HG03558 (cell line): ENCODE measurements at regions not wholly inside any gene's neighbourhood (a gene's known extent, or its start where the extent isn't known, plus 50 kb on each side); places are given as distances from the start of the nearest gene placed in this dataset.
"Not testable (repeated sequence)": the region's sequence is repeated elsewhere in the genome, so short reads cannot be mapped to it uniquely, and the experiment has no call there.

Experiments used
- ATAC-seq: cut with Tn5 transposase; IDR thresholded peaks from one replicate; pipeline ENCODE4 v1.9.1; 2021; ENCODE audit warnings: moderate number of reproducible peaks; ENCODE audit not compliant: unreplicated experiment; ENCODE audit errors: extremely low read depth

DNA sequence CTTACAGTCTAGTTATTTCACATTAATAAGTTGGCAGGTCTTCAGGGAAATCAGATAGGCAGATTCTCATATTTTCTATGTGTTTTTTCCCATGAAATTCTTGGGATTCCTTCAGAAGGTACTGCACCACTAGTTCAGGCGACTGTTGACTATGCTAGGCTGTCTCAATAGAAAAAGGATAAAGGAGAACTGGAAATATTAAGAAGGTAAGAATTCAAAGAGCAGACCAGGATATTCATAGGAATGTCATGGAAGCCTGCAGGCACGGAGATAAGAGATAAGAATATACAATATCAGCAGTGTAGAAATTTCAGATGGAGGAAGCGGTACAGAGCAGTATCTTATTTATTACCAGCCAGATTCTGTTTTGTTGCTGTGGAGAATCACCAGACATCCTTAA lies 432.1 kb upstream of the MDFIC2 start:
- ATAC-seq = no peak

DNA sequence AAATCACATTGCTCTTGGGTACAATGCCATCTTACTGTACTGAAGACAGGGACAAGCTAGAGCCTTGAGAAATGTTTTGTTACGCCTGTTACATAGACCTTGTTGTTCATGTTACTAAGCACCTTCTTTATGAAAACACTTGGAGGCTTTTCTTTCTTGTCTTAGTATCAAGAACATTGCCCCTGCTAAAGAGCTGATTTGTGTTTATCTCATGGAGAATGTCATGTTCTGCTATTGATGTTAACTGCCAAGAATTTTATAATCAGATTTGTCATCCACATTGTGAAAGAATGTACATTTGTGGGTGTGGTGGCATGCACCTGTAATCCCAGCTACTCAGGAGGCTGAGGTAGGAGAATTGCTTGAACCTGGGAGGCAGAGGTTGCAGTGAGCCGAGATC lies 431.3 kb upstream of the MDFIC2 start:
- ATAC-seq = no peak

DNA sequence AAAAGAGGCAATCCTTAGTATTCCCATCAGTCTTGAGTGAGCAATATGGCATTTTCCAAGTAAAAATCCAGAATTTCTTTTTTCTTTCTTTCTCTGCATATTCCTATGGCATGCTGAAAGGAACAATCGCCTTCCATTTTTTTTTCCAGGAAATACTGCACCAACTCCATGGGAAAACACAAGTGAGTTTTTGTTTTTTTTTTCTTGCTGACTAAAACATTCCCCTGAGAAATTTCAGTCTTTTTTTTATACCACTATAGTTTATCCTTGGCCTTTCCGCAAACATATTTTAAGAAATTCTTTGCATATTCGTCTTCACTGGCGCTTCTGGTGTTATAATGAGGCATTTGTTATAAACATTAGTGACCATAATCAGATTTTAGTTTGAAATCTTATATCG lies 429.6 kb upstream of the MDFIC2 start:
- no peak for ATAC-seq

DNA sequence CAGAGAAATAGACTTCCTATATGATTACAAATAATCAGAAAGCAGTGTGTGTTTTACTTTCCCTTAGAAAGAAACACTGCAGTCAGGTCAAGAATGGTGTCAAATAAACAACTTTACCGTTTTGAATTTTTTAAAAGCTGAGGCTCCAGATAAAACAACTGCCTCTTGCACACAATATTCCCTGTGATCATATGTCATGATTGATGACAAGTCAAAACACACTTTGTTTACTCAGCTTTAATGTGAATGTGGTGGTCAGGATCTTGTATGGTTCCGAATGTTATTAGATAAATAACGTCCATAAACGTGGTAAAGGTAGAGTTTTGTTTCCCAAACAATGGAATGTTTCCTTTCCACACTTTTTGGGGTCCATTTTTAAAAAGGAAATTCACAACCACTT lies 428.4 kb upstream of the MDFIC2 start:
- no peak for ATAC-seq

DNA sequence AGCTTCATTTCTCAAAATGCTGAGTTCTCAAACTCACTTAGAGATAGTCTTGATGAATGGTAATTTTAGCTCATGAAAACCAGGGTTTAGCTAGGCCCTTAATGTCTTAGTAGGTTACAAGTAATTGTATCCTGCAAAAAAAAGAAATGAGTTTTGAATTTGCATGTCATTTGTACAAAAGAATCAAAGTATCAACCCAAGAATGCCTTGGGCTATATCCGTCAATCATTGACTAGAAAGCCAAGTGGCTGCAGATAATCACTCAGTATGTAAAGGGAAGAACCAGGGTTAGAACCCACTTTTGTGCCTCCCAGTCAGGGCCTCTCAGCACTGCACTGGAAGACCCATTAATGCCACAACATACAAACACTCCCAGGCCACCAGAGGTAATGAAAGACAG lies 427.6 kb upstream of the MDFIC2 start:
- no peak for ATAC-seq

DNA sequence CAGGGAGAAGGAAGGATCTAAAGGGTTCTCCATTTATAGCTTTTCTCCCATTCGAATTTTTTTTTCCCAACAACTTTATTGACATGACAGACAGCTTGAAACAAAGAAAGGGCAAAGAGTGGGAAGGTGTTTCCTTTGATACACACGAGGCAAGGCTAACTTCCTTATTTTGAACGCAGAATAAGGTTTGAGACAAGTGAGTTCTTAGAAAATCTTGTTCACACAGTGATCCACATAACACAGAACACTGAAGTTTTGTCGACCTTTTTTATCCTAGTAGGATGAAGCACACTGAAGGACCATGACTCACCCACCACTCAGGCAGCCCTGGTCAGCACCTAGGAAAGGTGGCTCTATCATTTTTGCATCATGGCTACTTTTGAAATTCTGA lies 425.8 kb upstream of the MDFIC2 start:
- ATAC-seq = no peak

DNA sequence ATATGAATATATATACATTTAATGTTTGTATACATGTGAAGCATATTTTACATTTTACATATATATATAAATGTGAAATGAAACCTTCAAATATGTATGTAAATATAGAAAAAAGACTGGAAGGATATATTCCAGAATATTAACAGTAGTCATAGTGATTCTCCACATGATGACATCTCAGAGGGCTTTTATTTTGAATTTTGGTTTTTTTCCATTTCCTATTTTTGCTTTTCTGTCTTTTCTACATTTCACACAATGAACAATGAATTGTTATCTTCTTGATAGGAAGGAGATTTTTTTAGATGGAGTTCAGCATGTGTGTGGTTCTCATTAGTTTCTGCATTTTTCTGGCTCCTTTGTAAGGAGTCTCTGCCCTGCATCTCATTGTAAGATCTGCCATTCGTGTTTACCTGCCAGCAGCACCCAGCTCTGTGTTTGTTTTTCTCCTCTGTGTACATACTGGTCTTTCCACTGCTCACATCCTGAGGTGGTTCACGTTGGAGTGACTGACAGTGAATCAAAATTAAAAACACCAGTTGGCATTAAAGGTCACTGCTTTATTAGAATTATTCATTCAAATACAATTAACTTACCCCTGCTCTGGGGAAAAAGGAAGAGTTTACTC lies 425.3 kb upstream of the MDFIC2 start:
- no peak for ATAC-seq

DNA sequence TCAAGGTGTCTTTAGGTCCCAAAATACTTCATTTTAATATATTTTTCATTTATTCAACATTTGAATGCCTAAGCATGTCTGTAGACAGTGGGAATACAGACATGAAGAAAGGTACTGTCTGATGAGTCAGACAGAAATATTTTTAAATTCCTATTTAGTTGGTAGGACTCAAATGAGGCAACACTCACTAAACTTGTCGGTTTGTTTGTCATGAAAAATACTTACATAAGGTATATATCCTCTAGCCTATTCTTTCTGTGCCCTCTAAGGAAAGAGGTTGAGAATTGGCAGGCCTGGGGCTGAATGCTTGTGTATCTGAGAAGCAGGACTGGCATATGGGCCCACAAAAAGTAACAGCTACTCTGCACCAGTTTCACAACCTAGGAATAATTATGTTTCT lies 423.6 kb upstream of the MDFIC2 start:
- no peak for ATAC-seq

DNA sequence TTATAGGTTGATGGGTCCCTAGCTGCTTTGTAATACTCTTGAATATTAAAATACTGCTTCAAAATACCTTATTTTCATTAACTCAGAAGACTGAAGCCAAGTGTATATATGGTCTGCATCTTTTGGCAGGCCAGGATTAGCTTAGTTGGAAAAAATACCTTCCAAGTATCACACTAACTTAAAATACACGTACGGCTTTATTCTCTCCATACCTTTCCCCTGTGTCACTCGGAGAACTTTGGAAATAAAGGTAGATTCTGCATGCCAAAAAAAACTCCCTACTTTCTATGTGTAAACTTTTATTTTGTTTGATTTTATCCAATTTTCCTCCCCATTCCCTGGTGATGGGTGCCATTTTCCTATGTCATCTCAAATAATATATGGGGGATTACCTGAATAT lies 422.3 kb upstream of the MDFIC2 start:
- no peak for ATAC-seq

DNA sequence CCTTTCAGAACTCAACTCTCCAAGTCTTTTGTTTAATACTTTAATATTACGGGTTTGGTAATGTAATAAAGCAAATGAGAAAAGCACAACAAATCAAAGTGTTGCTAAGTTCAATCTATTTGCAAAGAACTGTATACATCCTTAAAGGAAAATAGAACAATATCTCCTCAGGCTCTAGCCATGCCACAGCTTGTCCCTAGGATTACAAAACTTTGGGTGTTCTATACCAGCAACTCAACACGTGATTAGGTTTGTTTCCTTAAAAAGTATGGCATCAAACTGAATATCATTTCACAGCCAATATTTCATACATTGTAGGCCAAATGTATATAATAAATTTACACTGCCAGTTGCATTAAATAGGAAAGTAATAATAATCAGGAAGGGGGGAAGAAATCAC lies 418.6 kb upstream of the MDFIC2 start:
- ATAC-seq = no peak

DNA sequence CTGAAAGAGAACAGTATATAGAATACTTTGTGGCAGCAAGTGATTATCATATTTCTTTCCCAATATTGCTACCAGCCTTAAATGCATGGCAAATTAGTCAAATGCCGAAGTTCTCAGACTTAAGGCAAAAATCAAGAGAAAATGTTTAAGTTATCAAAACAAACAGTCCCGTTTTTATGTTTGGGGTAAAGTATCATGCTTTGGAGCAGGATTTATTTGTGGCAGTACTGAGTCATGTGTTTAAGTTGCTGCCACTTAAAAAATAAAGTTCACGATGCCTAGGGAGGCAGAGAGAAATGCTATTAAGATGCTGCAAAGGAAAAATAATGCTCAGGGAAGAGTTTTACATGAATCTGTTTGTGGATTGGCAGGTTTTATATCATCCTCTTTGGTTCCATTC lies 417.4 kb upstream of the MDFIC2 start:
- no peak for ATAC-seq

DNA sequence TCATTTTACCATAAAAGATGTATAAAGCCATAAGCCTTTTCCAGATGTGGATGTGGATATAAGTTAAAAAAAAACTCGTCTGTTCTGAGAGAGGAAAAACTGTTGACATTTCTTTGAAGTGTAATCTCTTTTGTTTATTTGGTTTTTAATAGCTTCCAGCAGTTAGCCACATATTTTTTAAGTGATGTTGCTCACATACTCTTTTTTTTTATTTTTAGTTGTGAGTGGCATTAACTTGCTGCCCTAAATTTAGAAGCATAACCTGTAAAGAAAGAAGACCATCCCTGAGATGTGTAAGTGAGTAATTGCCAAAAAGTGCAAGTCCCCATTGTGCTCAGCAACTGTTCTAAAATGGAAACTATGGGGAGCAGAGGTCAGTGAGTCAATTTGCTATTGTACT lies 415.9 kb upstream of the MDFIC2 start:
- no peak for ATAC-seq

DNA sequence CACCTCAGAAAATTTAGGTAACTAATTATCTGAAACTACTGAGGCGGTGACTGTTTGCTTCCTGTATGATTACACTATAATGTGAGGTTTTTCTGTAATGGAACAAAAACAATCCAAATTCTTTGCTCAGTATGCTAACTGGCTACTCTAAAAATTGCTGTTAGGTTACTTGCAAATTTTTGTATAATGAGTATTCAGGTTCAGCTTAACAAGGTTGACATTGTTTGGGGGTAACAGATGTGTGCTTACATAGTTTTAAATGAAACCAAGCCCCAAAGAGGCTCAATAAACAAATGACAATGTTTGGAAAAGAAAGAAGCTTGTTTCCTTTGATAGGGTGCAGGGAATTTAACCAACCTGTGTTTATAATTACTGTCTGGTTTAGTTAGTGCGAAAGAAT lies 414.5 kb upstream of the MDFIC2 start:
- no peak for ATAC-seq

DNA sequence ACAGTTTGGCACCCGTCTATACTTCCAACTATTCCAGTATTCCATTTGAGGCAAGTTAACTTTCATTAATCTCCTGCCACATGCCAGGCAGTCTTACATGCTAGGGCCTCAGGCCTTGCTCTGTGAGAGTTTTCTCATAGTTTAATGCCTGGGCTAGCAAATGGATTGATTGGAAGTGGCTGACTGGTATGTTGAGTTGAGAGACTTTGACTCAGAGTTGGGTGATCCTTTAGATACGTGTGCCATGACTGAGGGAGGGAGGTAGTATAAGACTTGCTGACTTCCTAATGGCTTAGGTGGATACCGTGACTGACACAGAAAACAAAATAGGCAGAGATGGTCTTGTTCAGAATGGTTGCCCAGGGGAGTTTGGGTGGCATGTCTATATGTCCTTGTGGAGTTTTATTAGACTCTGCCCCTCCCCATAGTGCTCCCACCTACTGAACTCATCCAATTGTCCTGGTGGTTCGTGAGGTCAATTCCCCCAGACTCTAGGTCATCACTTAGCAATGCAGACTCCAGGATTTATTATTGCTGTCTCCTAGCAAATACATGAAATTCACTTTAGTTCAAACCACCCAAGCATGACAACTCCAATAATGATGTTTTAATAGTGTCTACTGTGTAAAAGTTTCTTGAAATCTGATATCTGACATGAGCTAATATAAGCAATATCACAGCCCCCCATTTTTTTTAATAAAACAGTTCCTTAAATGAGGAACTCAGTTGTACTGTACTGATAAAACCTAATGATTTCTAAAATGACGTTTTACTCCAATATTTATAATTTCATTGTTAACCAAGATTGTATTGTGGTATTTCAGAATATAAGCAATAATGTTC lies 413.9 kb upstream of the MDFIC2 start:
- no peak for ATAC-seq

DNA sequence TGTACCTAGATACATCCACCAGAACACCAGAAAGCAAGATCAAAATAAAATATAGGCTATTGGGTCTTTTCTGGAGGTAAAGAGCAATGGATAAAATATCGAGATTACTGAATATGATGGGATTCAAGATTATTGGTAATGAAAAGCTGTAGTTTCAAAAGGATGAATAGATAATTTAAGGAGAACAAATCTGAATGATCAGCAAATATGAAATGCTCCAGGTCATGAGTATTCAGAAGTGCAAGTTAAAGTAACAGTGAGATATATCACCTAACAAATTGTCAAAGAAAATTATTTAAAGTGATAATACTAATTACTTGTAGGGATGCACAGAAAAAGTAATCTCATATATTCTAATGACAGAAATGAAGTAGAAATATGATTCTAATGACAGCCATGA lies 409.6 kb upstream of the MDFIC2 start:
- ATAC-seq = no peak

DNA sequence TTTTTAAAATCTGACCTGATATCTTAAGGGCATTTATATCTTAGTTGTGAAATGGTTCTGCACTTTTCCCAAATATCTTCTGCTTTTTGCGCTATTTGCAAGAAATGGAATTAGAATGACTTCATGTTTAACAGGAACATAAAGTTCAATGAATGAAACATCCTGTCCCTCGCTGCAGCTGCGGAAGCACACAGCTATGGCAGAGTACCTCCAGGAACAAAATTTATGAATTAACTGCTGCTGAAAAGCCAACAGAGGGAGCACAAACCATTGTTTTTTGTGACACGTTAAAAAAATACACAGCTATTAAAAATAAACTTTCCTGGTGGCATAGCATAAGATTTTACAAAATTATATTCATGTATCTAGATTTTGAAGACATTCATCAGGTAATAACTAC lies 404.4 kb upstream of the MDFIC2 start:
- ATAC-seq = no peak

DNA sequence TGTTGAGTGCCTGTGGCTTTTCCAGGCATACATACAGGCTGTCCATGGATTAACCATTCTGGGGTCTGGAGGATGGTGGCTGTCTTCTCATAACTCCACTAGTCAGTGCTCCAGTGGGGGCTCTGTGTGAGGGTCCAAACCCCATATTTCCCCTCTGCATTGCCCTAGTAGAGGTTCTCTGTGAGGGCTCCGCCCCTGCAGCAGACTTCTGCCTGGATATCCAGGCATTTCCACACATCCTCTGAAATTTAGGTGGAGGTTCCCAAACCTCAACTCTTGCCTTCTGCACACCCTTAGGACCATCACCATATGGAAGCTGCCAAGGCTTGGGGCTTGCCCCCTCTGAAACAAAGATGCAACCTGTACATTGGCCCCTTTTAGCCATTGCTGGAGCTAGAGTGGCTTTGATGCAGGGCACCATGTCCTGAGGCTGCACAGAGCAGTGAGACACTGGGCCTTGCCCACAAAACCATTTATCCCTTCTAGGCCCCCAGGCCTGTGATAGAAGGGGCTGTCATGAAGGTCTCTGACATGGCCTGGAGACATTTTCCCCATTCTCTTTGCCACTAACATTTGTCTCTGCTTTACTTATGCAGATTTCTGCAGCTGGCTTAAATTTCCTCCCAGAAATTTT lies 400.1 kb upstream of the MDFIC2 start:
- ATAC-seq = no peak

DNA sequence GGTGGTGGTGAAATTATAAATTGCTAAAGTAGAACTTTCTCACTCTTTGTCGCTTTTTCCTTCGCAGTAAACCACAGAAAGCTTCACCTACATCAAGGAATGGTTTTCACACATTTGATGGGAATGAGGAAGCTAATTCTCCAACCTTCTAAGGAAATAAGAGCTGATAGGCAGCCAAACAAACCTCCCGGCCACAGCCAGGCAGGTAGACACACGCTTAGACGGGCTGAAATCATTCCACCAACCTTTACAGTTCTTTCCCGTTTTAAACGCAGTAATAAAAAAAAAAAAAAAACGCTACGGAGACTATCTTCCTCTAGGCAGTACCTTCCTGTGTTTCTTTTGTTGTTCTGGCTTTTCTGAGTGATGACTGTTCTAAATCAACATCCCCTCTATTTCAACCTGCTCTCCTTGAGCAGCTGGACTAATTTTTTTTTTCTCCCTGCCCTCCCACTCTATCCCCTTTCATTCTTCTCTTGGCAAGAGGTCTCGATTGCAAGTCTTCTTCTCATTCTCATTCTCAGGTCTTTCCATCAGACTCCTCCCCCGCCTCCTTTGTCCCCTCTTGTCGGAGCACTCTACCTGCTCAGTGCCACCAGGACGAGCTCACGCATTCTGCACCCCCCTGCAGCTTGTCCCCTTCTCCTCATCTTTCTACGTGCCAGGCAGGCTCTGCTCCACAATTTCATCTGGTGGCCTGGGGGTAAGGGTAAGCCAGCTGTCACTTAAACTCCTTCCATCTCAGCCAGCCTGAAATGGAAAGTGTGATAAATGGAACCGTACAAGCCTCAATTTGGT lies 391.1 kb upstream of the MDFIC2 start:
- ATAC-seq = no peak

DNA sequence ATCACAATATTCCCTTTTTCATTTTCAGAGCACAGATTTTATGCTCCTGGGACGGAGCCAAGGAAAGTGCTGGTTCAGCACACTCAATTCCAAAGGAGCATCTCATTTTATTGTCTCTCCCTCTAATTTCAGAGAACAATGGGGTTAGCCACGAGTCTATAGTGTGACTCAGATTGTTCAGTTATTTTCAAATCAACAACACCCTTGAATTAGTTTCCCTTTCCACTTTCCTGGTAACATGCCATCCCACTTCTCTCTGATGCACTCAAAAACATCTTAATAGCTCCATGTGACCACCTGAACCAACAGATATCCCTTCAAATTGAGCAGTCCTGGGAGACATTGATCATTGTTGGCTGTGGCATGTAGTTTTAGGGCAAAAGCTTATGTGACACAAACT lies 389.7 kb upstream of the MDFIC2 start:
- no peak for ATAC-seq

DNA sequence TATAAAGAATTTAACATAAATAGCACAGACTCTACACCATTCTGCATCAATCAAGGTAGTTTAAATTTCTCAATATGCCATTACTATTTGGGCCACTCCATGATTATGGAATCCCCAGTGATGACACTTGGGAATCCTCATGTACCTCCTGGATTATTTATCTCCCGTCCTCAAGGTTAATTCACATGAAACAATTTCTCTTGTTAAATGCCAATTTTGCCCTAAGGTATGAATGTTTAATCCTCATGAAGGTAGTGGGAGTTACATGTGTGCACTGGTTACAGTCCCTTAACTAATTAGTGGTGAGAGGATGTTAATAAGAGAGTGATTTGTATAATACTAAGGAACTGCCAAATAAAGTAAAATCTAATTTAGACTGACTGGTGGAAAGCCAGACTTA lies 372.3 kb upstream of the MDFIC2 start:
- ATAC-seq = no peak

DNA sequence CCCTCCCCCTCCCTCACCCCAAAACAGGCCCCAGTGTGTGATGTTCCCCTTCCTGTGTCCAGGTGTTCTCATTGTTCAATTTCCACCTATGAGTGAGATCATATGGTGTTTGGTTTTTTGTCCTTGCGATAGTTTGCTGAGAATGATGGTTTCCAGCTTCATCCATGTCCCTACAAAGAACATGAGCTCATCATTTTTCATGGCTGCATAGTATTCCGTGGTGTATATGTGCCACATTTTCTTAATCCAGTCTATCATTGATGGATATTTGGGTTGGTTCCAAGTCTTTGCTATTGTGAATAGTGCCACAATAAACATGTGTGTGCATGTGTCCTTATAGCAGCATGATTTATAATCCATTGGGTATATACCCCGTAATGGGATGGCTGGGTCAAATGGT lies 363.4 kb upstream of the MDFIC2 start:
- not testable (repeated sequence) for ATAC-seq
